Calu3 (cell line): ENCODE measurements at regions not wholly inside any gene's neighbourhood (a gene's known extent, or its start where the extent isn't known, plus 50 kb on each side); places are given as distances from the start of the nearest gene placed in this dataset.

ENCODE experiments used
- BruUV-seq: library from RNA; stranded (reverse); fragments of 400-500 nt; replicated peaks from 2 replicates; lab custom pipeline; 2021; lab: Mats Ljungman, UMichigan
- CTCF ChIA-PET: fragments of 300-600 bp; sonication (Branson Sonifier 250); formaldehyde crosslinking; loops from one replicate; lab custom pipeline; 2022; ENCODE audit warnings: antibody characterized with exemption; lab: Charles Lee
- DNase-seq: peaks from one replicate; pipeline ENCODE4 v3.0.0; 2022
- H3K27ac Mint-ChIP-seq: one replicate; pipeline ENCODE4 v1.8.0; 2022; ENCODE audit warnings: mixed read lengths; ENCODE audit not compliant: unreplicated experiment
- H3K27me3 Mint-ChIP-seq: one replicate; pipeline ENCODE4 v1.8.0; 2022; ENCODE audit warnings: mixed read lengths; ENCODE audit not compliant: unreplicated experiment
- H3K36me3 Mint-ChIP-seq: one replicate; pipeline ENCODE4 v1.8.0; 2022; ENCODE audit warnings: mild to moderate bottlenecking, moderate library complexity, mixed read lengths; ENCODE audit not compliant: insufficient read depth, unreplicated experiment
- H3K4me1 Mint-ChIP-seq: one replicate; pipeline ENCODE4 v1.8.0; 2022; ENCODE audit warnings: mild to moderate bottlenecking, low read depth, mixed read lengths; ENCODE audit not compliant: unreplicated experiment
- H3K4me3 Mint-ChIP-seq: one replicate; pipeline ENCODE4 v1.8.0; 2022; ENCODE audit warnings: mild to moderate bottlenecking, low read depth, moderate library complexity, mixed read lengths; ENCODE audit not compliant: unreplicated experiment
- H3K9me3 Mint-ChIP-seq: one replicate; pipeline ENCODE4 v1.8.0; 2022; ENCODE audit warnings: low read depth, mixed read lengths; ENCODE audit not compliant: unreplicated experiment
- CTCF ChIP-seq: fragments of 200-600 bp; IDR thresholded peaks from one replicate; pipeline ENCODE4 v1.8.0; 2022; ENCODE audit warnings: antibody characterized with exemption; ENCODE audit not compliant: unreplicated experiment
- intact Hi-C: fragments of 100-400 bp; cut with micrococcal nuclease; formaldehyde crosslinking; loops from one replicate; pipeline ENCODE4 v1.10.0; 2022; ENCODE audit not compliant: unreplicated experiment

- Mint-ChIP-seq H3K27ac (no peak overlapping the region), H3K36me3 (no peaks in the 10 kb centered on the region), H3K9me3 (no peaks in the 10 kb centered on the region), H3K4me1 (no peaks in the 10 kb centered on the region), H3K27me3 (no peaks in the 10 kb centered on the region), H3K4me3 (no peak overlapping the region)
- CTCF ChIA-PET = no interaction called here
- no peak for TF ChIP-seq CTCF
- intact Hi-C loops = no loop called here
- DNase-seq = no peak
- no TSS peak for BruUV-seq
Measured at GRCh38 chr13:111639196-111639705, 318.8 kb downstream of the TEX29 start.

- Mint-ChIP-seq H3K9me3 (no peaks in the 10 kb centered on the region), H3K4me3 (no peak overlapping the region), H3K27me3 (no peaks in the 10 kb centered on the region), H3K36me3 (no peaks in the 10 kb centered on the region), H3K27ac (no peak overlapping the region), H3K4me1 (no peaks in the 10 kb centered on the region)
- no TSS peak for BruUV-seq
- DNase-seq = no peak
- CTCF ChIA-PET = no interaction called here
- TF ChIP-seq CTCF = no peak
- intact Hi-C loops = no loop called here
Measured at GRCh38 chr13:111640006-111640405, 319.6 kb downstream of the TEX29 start.

GRCh38 chr13:111640476-111640875 lies 320.0 kb downstream of the TEX29 start:
- no TSS peak for BruUV-seq
- no peak for DNase-seq
- no peak for TF ChIP-seq CTCF
- CTCF ChIA-PET = no interaction called here
- H3K27me3 Mint-ChIP-seq = no peaks in the 10 kb centered on the region
- no peak overlapping the region for H3K27ac Mint-ChIP-seq
- H3K36me3 Mint-ChIP-seq = no peaks in the 10 kb centered on the region
- H3K4me3 Mint-ChIP-seq = no peak overlapping the region
- H3K4me1 Mint-ChIP-seq = no peaks in the 10 kb centered on the region
- intact Hi-C loops = no loop called here
- no peaks in the 10 kb centered on the region for H3K9me3 Mint-ChIP-seq

GRCh38 chr13:111642156-111642767 lies 321.8 kb downstream of the TEX29 start:
- no TSS peak for BruUV-seq

More at GRCh38 chr13:111642156-111642767, 321.8 kb downstream of the TEX29 start:
- no peak for DNase-seq
- CTCF ChIA-PET = no interaction called here
- Mint-ChIP-seq H3K27ac (no peak overlapping the region), H3K27me3 (no peaks in the 10 kb centered on the region), H3K9me3 (no peaks in the 10 kb centered on the region), H3K4me3 (no peak overlapping the region), H3K36me3 (no peaks in the 10 kb centered on the region), H3K4me1 (no peaks in the 10 kb centered on the region)
- TF ChIP-seq CTCF = no peak
- intact Hi-C loops = no loop called here
